Islet precursor cell (in vitro differentiated cells): ENCODE measurements at regions not wholly inside any gene's neighbourhood (a gene's known extent, or its start where the extent isn't known, plus 50 kb on each side); places are given as distances from the start of the nearest gene placed in this dataset.

ENCODE experiments used
- DNase-seq: peaks from one replicate; pipeline ENCODE4 v3.0.0-alpha.2; 2018

GRCh38 chr12:41737423-41737822 is 407.3 kb downstream of the GXYLT1 start:
- DNase-seq, result no peak

DNA sequence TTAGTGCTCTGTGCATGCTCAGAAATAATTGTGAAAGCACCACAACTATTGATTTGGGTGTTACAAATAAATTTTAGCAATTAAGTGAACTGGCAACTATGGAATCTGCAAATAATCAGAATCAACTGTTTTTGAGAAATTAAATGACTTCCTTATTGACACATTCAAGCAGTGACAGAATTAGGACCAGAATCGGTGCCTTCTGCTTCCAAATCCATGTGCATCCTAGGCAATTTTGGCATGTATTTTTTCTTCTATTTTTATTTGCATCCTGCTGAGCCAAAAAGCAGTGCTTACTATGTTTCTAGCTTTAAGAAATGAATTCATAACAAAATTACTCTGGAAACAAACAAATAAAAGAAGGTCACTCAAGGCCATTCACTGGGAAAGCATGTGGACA is 408.2 kb downstream of the GXYLT1 start:
- no peak for DNase-seq

GRCh38 chr12:41731691-41732090 is 413.0 kb downstream of the GXYLT1 start:
- no peak for DNase-seq

- no peak for DNase-seq
Observed at GRCh38 chr12:41731061-41731460, 413.6 kb downstream of the GXYLT1 start.

GRCh38 chr12:41724216-41724615 is 420.5 kb downstream of the GXYLT1 start:
- DNase-seq, result no peak

DNA sequence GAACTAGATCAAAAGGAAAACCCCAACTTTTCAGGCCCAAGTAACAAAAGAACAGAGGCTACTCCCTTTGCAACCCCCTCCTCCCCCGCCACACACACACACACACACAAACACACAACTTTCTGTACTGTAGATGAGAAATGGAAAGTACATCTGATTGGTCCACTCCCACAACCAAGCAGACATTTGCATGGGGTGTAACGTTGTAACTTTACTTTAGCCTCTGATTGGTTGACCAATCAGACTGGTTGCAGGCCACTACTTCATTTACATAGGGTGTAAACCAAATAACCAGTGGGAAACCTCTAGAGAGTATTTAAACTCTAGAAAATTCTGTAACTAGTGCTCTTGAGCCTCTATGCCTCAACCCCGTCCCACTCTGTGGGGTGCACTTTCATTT is 425.5 kb downstream of the GXYLT1 start:
- no peak for DNase-seq

- no peak for DNase-seq
Observed at GRCh38 chr12:41715256-41715655, 429.4 kb downstream of the GXYLT1 start.

DNA sequence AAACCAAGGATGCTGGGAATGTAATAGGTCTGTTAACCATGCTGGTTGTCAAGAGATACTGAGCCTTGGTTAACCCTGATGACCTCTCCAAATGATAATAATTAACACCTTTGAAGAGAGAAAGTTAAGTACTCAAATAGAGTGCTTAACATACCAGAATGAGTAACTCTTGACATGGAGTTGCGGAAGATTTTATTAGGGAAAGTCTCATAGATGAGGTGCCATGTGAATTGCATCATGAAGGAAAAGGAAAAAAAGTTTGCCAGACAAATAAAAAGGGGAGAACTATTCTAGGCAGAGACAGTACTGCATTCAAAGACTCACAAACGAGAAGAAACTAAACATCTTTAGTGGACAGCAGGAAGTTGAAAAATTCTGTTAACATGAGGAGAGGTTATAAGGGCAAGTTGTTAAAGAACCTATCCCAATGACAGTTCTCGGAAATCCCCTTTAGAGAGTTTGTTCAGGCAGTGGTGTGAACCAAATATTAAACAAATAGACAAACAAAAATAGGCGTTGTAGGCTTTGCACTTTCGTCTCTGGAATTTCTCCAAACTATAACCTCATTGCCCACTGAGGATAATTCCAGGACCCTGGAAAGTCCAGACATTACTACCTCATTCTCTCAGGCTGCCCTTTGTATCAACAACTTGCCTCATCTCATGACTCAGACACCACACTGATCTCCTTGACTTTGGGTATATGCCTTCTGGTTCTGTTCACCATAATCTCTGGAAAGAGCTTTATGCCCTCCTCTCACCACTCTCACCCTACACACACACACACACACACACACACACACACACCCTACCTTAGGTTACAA is 435.0 kb downstream of the GXYLT1 start:
- DNase-seq, result no peak

DNA sequence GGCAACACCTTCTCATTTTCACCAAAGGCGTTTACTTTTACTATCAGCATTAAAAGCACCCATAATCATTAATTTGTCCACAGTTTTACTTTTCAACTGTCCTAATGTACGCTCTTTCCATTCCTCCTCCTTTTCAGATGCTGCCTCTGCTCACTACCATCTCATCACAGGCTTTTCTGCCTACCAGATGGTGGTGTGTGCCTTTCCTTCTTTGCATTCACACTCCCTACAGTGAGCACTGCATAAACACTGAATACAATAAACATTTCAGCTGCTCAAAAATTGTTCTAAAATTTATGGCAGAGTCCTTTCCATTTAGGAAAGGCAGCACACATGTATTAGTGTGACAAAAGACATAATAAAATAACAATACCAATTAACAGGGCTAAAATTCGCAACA is 435.7 kb downstream of the GXYLT1 start:
- no peak for DNase-seq

- DNase-seq, result no peak
Observed at GRCh38 chr12:41706376-41706775, 438.3 kb downstream of the GXYLT1 start.

GRCh38 chr12:41701943-41702601 is 442.6 kb downstream of the GXYLT1 start:
- DNase-seq, result no peak

DNA sequence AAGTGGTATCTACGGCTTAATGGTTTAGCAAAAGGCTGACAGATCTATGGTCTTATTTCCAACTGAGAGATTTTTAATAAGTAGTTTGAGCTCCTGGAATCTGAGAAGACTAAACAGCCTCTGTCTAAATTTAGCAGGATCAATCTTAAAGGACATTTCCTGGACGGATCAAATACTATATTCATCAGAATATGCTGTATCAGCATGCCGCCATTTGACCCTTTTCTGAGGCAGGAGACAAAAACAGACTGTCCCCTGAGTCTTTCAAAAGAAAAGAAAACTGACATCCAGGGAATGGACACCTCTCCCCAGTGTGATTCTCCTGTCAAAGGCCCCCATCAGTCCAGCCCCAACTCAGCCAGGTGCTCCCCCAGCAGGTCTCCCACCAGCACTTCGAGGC is 443.7 kb downstream of the GXYLT1 start:
- no peak for DNase-seq

DNA sequence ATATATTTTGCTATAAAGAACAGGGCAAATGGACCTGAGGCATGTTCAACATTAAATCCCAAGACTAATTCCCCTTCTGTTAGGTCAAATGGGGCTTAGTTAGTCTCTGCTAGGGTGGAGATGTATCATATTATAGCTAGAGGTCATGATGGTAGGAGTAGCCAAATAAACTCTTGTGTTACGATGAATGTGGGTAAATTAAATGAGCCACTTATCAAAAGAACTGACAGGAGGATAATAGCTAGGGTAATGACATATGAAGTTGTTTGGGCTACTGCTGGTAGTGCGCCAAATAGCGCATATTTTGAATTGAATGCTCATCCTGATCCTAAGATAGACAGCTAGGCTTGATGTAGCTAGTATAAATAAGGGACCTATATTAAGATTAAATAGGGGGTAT is 445.0 kb downstream of the GXYLT1 start:
- no peak for DNase-seq

DNA sequence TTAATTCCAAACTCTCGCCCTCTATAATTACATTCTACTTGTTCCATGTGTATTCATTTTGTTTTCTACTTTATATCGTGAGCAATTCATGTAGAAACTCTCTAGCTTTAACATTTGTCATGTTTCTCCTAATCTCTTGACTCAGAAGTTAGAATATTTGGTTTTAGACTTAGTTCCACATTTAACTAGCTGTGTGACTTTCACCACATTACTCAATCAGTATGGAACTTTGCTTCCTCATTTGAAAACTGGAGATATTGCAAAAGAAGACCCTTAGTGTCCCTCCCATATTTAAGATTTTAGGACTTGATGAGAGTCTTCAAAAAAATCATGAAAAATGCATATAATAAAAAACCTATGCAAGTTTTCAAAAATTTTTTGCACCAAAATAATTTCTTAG is 447.5 kb downstream of the GXYLT1 start:
- no peak for DNase-seq

- no peak for DNase-seq
Observed at GRCh38 chr12:41684997-41685396, 459.7 kb downstream of the GXYLT1 start.

GRCh38 chr12:41683513-41684240 is 461.0 kb downstream of the GXYLT1 start:
- DNase-seq, result no peak

DNA sequence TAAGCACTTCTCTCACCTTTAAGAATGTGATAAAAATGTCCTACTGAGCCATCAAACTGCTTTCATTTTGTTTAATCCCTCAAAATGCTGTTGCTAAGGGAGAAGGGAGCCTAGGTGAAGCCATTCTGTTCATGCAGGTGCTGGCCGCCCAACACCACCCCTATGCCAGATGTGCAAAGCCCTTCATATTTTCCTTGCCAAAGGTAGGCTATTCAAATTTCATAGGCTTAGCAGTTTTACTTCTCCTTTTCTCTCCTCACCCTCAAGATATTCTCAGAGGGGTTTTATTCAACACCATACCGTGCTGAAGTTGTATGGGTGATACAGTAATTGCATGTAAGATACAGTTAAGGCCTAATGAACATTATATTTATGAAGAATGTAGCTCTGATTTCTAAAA is 461.7 kb downstream of the GXYLT1 start:
- DNase-seq, result no peak

GRCh38 chr12:41681898-41682297 is 462.8 kb downstream of the GXYLT1 start:
- no peak for DNase-seq

- DNase-seq, result no peak
Observed at GRCh38 chr12:41680155-41680554, 464.5 kb downstream of the GXYLT1 start.

DNA sequence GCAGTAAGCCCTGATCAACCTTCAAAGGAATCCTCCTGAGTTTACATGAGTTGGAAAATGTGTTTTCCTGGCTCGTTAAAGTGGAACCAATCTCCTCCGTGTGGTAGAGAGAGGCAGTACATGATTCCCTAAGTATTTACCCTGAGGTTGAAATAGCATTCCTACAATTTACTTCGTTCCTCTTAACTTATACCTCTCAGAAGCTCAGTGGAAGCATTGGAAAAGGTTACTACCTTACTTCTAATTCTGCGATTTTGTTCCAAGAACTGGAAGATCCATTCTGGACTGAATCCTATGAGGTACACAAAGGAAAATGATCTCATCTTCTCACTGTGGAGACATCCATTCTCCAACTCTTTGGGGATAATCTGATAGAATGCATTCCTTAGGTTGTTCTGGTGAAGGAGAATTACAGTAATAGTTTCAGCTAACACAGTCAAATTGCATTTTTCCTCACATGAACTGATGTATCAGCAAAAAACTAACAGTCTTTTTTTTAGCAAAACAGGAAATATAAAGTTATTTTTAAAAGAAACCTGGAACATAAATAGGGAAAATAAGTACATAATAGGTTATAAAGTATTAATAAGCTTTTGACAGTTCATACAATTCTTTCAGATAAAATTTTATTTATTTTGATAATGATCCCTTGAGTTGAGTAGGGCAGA is 475.6 kb downstream of the PDZRN4 start:
- DNase-seq, result no peak

GRCh38 chr12:41661141-41661765 is 473.1 kb downstream of the PDZRN4 start:
- no peak for DNase-seq

DNA sequence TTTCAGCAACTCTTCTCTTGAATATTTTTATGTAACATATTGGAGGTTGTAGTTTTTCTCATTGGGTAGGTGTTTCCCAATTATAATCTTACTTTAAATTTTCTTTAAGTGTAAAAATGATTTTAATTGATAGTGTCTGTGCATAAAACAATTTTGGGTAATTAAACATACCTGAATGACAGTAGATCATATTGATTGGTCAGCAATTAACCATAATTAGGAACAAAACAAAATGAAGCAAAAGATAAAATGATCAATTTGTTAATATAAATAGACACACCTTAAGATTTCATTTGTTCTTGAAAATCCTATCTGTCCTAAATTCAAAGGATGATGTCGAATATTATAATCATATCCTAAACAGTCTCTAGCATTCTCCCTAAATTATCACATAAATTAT is 468.3 kb downstream of the PDZRN4 start:
- DNase-seq, result no peak
